NB4 (cell line): ENCODE measurements at regions not wholly inside any gene's neighbourhood (a gene's known extent, or its start where the extent isn't known, plus 50 kb on each side); places are given as distances from the start of the nearest gene placed in this dataset.
"Not testable (repeated sequence)": the region's sequence is repeated elsewhere in the genome, so short reads cannot be mapped to it uniquely, and the experiment has no call there.

Experiments
- CTCF ChIP-seq: IDR thresholded peaks from one replicate; pipeline ENCODE4 v1.5.1; 2012; ENCODE audit warnings: low read depth, low read length
- MAX ChIP-seq: IDR thresholded peaks from 2 replicates; pipeline ENCODE4 v1.6.1; 2011; ENCODE audit warnings: low read depth, low read length
- POLR2A ChIP-seq: IDR thresholded peaks from 2 replicates; pipeline ENCODE4 v1.6.1; 2011; ENCODE audit warnings: mild to moderate bottlenecking; ENCODE audit not compliant: insufficient read length; ENCODE audit errors: extremely low read depth

DNA sequence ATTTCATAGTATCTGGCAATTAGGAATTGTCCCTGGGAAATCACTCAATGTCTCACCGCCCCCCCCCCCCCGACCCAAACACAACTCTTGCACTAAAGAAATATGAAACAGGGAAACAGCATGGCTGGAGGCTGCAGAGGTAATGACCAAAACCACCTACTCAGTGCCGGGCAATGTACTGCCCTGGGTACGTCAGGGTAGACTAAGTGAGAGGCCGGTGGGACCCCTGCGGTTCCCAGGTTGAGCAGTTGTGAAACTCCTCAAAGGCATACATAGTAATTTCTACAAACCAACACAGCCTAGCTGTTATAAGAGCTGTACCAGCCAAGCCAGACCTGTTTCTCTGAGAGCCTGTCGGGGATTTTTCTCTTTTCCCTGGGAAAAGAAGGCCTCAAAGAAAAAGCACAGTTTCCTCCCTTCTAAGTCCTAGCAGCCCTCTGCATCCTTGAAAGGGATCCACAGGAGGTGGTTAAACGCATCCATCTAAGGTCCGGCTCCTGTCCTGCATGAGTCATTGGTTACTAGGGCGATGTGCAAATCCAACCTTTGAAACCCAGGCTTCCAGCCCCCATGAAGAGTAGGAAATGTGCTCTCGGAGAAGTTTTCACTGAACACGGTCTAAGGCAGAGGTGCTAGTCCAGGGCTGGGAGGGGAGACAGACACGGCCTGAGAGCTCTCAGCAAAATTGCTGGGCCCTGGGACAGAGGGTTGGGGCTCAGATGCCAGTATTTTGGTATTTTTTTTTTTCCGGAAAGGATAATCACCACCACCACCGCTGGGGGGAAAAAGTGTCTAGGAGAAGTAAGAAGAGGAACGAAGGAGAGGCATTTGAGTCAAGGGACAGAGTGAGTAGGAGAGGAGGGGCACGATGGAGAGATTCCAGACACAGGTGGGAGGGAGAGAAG, 172.8 kb downstream of the ATP6V0E2 start:
- TF ChIP-seq CTCF, POLR2A, MAX: not testable (repeated sequence)
